Uterus (tissue), 3 donors: ENCODE measurements at regions not wholly inside any gene's neighbourhood (a gene's known extent, or its start where the extent isn't known, plus 50 kb on each side); places are given as distances from the start of the nearest gene placed in this dataset.

ENCODE experiments used
- DNase-seq, 2 donors: peaks; one replicate each; pipeline ENCODE4 v3.0.0-alpha.2; 2019 to 2020
- H3K27ac ChIP-seq, 2 donors: fragments of 200-600 bp; sonication (generic); 1 replicate in 1 of 2; 2 replicates in 1 of 2; pipeline ENCODE4 v1.5.1; 2016 to 2018
- H3K27me3 ChIP-seq, 2 donors: fragments of 200-600 bp; sonication (generic); one replicate each; pipeline ENCODE4 v1.5.1; 2018 to 2019; ENCODE audit warnings: control low read depth in 1 of 2
- H3K36me3 ChIP-seq, 2 donors: fragments of 200-600 bp; sonication (generic); one replicate each; pipeline ENCODE4 v1.5.1; 2019; ENCODE audit warnings: control low read depth in 1 of 2
- H3K4me1 ChIP-seq, 2 donors: fragments of 200-600 bp; sonication (generic); one replicate each; pipeline ENCODE4 v1.5.1; 2018 to 2019; ENCODE audit warnings: control low read depth in 1 of 2
- H3K4me3 ChIP-seq, 2 donors: fragments of 200-600 bp; sonication (generic); 1 replicate in 1 of 2; 2 replicates in 1 of 2; pipeline ENCODE4 v1.5.1; 2018 to 2019; ENCODE audit warnings: mild to moderate bottlenecking in 1 of 2
- H3K9me3 ChIP-seq, 2 donors: fragments of 200-600 bp; sonication (generic); one replicate each; pipeline ENCODE4 v1.5.1; 2019; ENCODE audit warnings: control low read depth in 1 of 2
- POLR2A ChIP-seq, 2 donors: fragments of 450-650 bp; IDR thresholded peaks; one replicate each; pipeline ENCODE4 v1.6.1; 2016; ENCODE audit warnings: antibody characterized with exemption in 2 of 2, mild to moderate bottlenecking in 1 of 2, moderate library complexity in 1 of 2
- intact Hi-C: fragments of 100-400 bp; cut with DNase I; formaldehyde crosslinking; loops from one replicate; pipeline ENCODE4 v1.15.1; 2023; ENCODE audit warnings: low total_unique reads
- TF ChIP-seq, protein P1 (sequence below), 4 experiments: fragments of 200-600 bp in 2 of 4; fragments of 450-650 bp in 2 of 4; sonication (generic) in 2 of 4; IDR thresholded peaks; one replicate each; pipeline ENCODE4 v1.5.1; 2016 to 2019; ENCODE audit warnings: antibody characterized with exemption in 4 of 4, mild to moderate bottlenecking in 2 of 4, moderate library complexity in 1 of 4
- donor health status: DM: yes; HTN: yes; CAD: no.

DNA sequence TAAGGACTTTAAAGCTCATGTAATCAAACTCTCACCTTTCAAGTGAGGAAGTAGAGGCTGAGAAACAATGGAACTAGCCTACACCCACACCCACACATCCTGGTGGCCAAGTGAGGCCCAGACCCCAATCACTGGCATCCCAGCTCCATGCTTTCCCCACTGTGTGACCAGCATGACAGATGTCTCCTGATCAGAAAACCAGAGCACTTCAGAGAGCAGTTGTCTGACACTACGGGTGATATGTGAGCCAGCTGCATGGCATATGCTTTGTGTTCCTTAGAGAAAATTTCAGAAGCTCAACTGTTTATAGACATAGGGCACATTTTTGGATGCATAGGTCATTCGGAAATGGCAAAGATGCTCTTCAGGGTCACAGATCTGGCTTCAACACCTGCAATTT is 315.2 kb downstream of the NDFIP2 start:
- Histone ChIP-seq H3K27ac (no peak overlapping the region), H3K27me3 (no peaks in the 10 kb centered on the region), H3K36me3 (no peaks in the 10 kb centered on the region), H3K9me3 (no peaks in the 10 kb centered on the region), H3K4me3 (no peak overlapping the region), H3K4me1 (no peaks in the 10 kb centered on the region)
- DNase-seq, result no peak
- TF ChIP-seq POLR2A (IDR thresholded peaks at IDR 0.05), result no peak
- TF ChIP-seq, protein P1, sequence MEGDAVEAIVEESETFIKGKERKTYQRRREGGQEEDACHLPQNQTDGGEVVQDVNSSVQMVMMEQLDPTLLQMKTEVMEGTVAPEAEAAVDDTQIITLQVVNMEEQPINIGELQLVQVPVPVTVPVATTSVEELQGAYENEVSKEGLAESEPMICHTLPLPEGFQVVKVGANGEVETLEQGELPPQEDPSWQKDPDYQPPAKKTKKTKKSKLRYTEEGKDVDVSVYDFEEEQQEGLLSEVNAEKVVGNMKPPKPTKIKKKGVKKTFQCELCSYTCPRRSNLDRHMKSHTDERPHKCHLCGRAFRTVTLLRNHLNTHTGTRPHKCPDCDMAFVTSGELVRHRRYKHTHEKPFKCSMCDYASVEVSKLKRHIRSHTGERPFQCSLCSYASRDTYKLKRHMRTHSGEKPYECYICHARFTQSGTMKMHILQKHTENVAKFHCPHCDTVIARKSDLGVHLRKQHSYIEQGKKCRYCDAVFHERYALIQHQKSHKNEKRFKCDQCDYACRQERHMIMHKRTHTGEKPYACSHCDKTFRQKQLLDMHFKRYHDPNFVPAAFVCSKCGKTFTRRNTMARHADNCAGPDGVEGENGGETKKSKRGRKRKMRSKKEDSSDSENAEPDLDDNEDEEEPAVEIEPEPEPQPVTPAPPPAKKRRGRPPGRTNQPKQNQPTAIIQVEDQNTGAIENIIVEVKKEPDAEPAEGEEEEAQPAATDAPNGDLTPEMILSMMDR (IDR thresholded peaks at IDR 0.05), result no peak
- intact Hi-C loops, result no loop called here

DNA sequence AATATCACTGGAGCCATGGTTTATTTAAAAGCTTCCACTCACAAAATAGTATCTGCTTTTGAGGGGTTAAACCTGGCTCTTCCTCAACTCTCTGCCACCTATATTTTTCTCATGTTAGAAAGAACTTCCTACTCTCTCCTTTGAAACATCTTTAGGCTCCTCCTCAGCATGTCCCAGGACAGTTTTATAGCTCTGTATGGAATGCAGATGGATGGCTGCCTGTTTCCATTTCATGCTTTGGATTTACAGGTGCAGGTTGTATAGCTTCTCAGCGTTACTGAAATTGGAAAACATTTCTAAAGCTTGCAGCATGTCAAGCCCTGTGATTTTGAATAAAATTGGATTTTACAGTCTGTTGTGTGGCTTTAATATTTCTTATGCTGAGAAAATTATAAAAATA is 314.0 kb downstream of the NDFIP2 start:
- Histone ChIP-seq H3K27ac (no peak overlapping the region), H3K4me3 (no peak overlapping the region), H3K4me1 (no peaks in the 10 kb centered on the region), H3K27me3 (no peaks in the 10 kb centered on the region), H3K9me3 (no peaks in the 10 kb centered on the region), H3K36me3 (no peaks in the 10 kb centered on the region)
- TF ChIP-seq, protein P1 (IDR thresholded peaks at IDR 0.05), result no peak
- no peak for TF ChIP-seq POLR2A (IDR thresholded peaks at IDR 0.05)
- DNase-seq, result no peak
- intact Hi-C loops, result no loop called here

DNA sequence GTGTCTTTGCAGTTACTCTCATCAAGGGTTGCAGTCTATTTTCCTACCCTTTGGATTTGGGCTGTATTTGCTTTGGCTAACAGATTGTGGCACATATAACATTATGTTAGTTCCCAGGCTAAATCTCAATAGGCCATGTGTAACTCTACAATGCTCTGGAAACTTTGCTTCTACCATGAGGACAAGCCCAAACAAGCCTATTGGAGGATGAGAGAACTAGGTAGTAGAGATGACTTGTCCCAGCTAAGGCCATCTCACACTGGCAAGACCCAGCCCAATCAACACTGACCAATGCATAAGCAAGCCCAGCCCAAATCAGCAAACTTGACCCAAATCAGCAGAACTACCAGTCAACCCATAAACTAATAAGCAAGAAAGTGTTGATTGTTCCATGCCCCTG is 311.8 kb downstream of the NDFIP2 start:
- no peak overlapping the region for H3K27ac ChIP-seq
- H3K36me3 ChIP-seq, result no peaks in the 10 kb centered on the region
- H3K9me3 ChIP-seq, result peaks cover 0 to 4% of the 10 kb centered on the region in 2 donors
- no peak for TF ChIP-seq POLR2A (IDR thresholded peaks at IDR 0.05)
- TF ChIP-seq, protein P1 (IDR thresholded peaks at IDR 0.05), result no peak
- no peaks in the 10 kb centered on the region for H3K4me1 ChIP-seq
- no peak overlapping the region for H3K4me3 ChIP-seq
- intact Hi-C loops, result no loop called here
- no peak for DNase-seq
- no peaks in the 10 kb centered on the region for H3K27me3 ChIP-seq

DNA sequence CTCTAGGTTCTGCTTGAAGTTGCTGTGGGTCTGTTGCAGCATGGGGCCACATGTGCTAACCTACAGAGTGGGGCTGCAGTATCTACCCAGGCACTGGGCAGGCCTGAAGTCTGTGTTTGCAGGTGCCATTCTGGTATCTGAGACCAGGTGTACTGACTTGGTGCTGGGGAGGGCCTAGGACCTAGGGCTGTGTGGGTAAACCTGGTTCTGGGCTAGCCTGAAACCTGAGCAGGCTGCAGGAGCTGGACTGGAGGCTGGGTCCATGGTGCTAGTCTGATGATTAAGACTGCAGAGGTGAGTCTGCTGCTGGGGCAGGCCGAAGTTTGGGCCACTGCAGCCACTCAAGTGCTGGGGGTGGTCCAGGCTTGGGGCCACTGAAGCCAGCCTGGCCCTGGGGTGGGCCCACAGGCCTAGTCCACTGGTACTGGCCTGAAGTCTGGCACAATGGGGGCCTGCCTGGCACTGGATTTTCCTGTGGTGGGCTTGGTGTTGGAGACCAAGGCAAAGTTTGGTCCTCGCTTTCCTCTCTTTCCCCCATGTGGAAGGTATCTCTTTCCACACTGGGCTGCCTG is 310.6 kb downstream of the NDFIP2 start:
- intact Hi-C loops, result no loop called here
- Histone ChIP-seq H3K36me3 (no peaks in the 10 kb centered on the region), H3K27me3 (no peaks in the 10 kb centered on the region), H3K27ac (no peak overlapping the region), H3K4me3 (no peak overlapping the region), H3K9me3 (peaks cover 0 to 7% of the 10 kb centered on the region in 2 donors), H3K4me1 (no peaks in the 10 kb centered on the region)
- TF ChIP-seq POLR2A (IDR thresholded peaks at IDR 0.05), result no peak
- TF ChIP-seq, protein P1 (IDR thresholded peaks at IDR 0.05), result no peak
- no peak for DNase-seq

DNA sequence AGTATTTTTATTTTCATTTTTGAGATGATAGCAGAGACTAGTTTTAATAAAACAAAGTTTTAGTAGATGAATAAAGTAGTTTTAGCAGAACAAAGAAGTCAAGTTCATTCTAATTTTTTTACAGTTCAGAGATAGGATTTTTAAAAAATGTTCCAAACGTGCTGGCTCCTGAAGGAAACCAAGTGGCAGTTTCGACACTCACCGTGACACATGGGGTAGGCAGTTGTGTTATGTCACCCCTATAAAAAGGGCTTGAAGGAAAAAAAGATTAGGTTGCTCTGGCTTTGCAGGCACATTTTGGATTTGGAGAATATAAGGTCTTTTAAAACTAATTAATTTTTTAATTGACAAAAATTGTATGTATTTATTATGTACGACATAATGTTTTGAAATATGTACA is 305.2 kb downstream of the NDFIP2 start:
- no peaks in the 10 kb centered on the region for H3K4me1 ChIP-seq
- intact Hi-C loops, result no loop called here
- H3K9me3 ChIP-seq, result peaks cover 0 to 7% of the 10 kb centered on the region in 2 donors

More for the DNA sequence above, 305.2 kb downstream of the NDFIP2 start:
- no peak for TF ChIP-seq POLR2A (IDR thresholded peaks at IDR 0.05)
- TF ChIP-seq, protein P1 (IDR thresholded peaks at IDR 0.05), result no peak
- H3K36me3 ChIP-seq, result no peaks in the 10 kb centered on the region
- DNase-seq, result no peak
- H3K4me3 ChIP-seq, result no peak overlapping the region
- no peaks in the 10 kb centered on the region for H3K27me3 ChIP-seq
- H3K27ac ChIP-seq, result no peak overlapping the region
